COLO829 (cell line): ENCODE measurements at regions not wholly inside any gene's neighbourhood (a gene's known extent, or its start where the extent isn't known, plus 50 kb on each side); places are given as distances from the start of the nearest gene placed in this dataset.

ENCODE experiments used
- DNase-seq: peaks from one replicate; pipeline ENCODE4 v3.0.0; 2012; ENCODE audit warnings: low spot score

- DNase-seq: no peak
Measured at GRCh38 chr2:145692971-145693478, 1173.1 kb upstream of the ZEB2 start.

- no peak for DNase-seq
Measured at GRCh38 chr2:145691659-145692058, 1171.7 kb upstream of the ZEB2 start.

DNA sequence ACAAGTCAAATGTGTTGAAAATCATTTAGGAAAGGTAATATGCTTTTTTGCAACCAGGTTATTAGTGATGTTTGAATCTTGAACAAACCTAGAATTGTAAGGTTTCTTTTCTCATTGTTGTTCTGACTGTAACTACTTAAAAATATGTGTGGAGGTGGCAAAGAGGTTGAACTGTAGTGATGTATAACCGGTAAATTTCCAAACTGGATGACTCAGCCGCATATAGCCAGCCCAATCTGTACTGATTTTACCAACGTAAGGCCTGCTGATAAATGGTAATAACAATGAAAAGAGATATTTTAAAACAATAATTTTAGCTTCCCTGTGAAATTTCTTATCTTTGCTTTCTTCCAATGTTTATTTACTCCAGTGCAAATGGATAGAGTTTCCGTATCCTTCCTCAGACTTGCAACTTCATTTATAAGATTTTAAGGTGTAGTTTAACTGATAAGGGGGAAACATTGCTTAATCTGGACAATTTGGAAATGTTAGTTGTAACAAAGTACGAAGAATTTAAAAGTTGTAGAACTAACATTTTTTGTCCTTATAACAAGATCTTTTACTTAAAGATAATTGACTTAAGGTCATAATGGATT, 1170.4 kb upstream of the ZEB2 start:
- no peak for DNase-seq

DNA sequence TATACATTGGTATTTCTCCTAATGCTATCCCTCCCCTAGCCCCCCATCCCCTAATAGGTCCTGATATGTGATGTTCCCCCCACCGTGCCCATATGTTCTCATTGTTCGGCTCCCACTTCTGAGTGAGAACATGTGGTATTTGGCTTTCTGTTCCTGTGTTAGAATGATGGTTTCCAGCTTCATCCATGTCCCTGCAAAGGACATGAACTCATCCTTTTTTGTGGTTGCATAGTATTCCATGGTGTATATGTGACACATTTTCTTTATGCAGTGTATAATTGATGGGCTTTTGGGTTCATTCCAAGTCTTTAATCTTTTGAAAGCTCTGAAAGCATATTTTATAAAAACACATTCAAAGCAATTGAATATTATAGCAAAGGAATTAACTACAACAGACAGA, 1169.4 kb upstream of the ZEB2 start:
- DNase-seq: no peak

DNA sequence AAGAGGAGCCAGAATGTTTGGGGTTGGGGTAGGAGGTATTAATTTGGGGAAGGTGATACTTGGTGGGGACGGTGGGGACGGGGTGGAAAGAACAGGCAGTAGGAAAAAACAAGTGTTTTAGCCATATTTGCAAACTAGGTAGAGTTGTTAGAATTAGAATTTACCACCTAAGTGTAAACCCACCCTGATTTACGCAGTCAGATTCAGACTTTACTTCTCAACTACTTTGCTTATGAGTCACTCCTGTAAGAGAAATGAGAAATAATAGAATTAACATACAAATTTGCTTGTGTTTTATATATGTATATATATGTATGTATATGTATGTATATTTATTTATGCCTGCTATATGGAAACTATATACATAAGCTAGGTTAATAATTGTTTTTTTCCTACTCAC, 1168.2 kb upstream of the ZEB2 start:
- DNase-seq: no peak

DNA sequence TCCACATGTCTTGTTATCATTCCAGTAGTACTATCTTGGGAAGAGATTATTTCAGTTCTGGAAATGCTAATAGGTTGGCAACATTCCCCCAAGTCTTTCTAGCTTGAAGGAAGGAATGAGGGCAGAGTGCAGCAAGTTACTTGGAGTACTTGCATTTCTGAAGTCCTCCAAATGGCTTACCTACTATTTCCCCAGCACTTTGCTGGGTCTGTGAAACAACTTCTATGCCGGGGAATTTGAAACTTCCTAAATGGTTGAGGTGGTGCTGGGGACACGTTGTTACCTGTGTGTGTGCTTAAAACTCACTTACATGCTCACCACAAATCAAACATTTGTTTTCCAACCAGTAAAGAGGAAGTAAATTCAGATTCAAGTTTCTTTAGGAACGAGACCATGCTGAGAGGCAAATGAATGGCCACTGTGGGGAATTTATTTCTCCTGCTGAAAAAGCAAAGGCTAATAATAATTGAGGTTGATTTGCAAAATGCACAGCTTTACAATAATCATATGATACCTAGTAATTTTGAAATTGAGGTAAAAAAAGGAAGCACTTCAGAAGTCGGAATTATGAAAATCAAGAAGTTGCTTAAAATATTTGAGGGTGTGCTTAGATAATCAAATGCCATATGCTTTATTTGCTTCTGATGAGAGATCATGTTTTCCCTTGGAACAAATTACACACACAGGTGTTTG, 1167.7 kb upstream of the ZEB2 start:
- no peak for DNase-seq

DNA sequence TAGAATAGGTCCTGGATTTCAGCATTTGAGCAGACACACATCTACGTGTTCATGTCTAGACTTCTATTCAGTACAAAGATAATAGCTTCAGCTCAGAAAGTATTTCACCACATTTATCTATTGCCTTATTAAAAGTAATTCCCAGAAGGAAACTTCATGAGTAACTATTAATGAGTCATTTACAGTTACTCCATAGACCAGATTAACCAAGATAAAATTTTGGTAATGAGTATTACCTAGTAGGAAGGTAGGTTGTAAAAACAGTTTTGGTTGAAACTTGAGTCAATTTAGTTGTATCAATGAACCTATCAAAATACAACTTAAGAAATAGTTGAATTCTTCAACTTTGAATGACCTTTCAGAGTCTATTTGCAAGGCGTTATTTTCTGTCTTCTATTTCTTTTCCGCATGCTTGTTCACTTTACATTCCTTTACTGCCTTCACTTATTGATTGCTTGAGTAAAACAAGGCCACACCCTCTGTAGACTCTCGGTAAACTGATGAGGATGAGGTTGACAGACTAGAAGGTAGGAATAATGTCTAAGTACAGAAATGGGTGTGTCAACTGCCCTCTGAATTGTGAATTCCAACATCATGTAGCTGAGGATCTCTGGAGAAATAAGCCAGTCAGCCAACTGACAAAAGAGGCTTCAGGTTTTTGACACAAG, 1165.6 kb upstream of the ZEB2 start:
- no peak for DNase-seq

DNA sequence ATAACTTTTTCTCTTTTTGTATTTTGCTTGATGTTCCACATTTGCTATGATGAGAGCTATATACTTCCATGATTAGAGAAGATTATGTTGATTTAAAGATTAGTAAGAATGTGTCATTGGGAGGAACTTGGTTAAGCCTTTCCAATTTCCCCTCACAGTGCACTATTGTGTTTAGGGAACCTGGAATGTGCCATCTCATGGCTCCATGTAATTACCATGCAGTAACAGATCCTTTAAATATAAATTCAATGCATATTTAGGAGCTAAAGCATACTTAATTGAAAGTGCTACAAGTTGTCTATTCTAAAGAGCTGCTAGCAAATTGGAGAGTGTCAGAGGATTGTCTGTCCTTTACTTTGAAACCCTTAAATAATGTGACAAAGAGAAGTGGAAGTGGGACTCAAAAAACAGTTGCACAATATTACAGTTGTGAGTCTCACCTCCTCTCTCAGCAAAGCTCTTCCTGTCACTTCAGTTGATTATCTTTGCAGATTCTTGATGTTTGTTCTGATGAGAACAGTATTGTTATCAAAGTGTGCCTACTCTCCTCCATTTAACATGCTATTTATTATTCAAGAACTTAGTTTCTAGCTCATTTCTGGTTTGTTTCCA, 1162.7 kb upstream of the ZEB2 start:
- DNase-seq: no peak

DNA sequence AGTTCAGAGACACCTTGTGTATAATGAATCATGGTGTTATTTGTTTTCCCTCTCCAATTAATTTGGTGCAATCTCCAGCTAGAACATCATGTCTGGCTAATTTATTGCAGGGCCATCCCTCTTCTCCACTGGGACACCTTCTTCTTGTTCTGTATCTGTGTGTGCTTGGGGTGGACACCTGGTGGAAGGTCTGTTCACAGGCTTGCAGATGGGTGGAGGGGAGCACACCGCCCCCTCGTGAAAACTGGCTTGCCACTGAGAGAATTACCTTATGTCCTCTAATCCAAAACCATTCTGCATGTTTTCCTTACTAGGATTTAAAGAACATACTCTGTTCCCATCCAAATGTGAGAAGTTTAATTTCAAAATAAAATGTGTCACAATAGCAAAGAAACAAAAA, 1160.4 kb upstream of the ZEB2 start:
- no peak for DNase-seq

GRCh38 chr2:145677371-145677770, 1157.5 kb upstream of the ZEB2 start:
- DNase-seq: no peak

GRCh38 chr2:145674705-145675104, 1154.8 kb upstream of the ZEB2 start:
- DNase-seq: no peak

DNA sequence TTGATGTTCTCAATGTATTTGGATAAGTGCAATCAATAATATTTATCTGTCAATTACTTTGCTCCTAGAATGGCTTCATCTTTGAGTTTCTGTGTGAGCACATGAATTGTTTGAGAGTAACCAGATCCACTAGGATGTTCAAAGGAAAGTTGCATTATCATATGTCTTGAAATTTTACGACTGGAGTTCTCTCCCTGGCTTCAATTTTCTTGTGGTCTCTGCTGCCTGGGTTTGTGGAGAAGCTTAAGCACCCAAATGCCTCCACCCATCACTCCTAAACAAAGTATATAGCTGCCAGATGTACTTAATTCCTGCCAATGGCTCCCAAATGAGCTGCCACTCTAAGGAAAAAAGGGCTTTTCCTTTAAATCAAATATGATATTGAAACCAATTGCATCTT, 1149.4 kb upstream of the ZEB2 start:
- no peak for DNase-seq

- no peak for DNase-seq
Measured at GRCh38 chr2:145666552-145666951, 1146.6 kb upstream of the ZEB2 start.

GRCh38 chr2:145657265-145657664, 1137.3 kb upstream of the ZEB2 start:
- no peak for DNase-seq

GRCh38 chr2:145655165-145655765, 1135.3 kb upstream of the ZEB2 start:
- DNase-seq: no peak

GRCh38 chr2:145654746-145655145, 1134.8 kb upstream of the ZEB2 start:
- no peak for DNase-seq

DNA sequence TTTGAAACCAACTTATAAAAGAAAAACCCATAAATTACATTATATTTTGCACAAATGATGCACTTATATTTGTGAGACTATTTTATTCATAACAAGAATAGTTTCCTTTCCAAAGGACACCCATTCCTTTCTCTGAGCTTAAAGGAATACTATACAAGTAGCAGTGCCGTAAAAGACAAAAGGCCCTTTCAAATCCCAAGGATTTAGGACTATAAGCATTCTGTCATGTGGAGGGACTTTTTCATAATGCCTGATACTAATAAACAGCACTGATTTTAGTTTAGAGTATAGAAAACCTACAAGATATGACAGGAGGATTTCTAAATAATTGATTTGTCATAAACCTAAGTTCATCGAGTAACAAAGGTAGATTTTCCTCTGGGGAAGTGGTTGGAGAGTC, 1134.2 kb upstream of the ZEB2 start:
- peak; percentile 19 for DNase-seq

- DNase-seq: no peak
Measured at GRCh38 chr2:145653553-145653952, 1133.6 kb upstream of the ZEB2 start.

DNA sequence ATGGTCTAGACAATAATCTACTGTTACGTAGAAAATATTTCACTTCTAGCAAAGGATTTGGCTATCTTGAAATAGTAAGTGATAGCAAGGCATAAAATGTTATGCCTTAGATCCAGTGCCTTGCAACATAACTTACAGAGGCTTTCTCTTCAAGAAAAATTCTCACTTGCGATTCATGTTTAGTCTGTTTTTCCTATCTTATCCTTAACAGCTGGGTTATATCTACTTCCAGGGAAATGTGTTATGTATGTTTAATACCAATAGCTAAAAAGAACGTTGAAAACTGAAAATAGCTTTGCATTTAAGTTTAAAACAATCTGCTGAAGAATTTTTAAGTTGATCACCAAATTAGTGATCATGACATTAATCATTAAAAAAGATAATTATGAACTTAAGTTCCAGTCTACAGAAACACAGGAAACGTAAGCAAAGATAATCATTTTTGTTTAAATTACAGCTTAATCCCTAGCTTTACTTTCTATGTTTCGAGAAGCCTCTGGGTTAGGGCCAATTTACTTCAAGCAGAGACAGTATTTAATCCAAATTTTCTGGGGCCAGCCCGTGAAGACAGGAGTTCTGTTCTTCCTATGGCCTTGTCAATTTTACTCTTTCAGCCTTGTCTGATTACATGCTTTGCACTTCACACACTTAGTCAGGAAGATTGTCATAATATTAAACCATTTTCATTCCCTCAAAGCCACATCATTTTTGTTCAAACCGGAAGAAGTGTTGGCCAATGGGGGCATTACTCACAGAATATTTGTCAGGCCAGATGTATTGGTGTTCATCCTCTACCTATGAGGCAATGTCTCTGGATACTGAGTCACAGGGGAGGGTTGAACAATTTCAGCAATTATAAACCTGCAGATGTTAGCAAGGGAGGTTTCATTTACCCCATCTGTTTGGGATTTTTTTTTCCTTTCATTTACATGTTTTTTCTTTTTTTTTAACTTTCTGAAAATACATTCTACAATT, 1132.9 kb upstream of the ZEB2 start:
- no peak for DNase-seq

GRCh38 chr2:145652036-145652435, 1132.1 kb upstream of the ZEB2 start:
- DNase-seq: no peak

GRCh38 chr2:145650226-145650625, 1130.3 kb upstream of the ZEB2 start:
- no peak for DNase-seq
